CD4-positive, alpha-beta T cell treated with Interleukin-12 subunit alpha and Interleukin-12 subunit beta, for 1 hour (primary cell): ENCODE measurements at regions not wholly inside any gene's neighbourhood (a gene's known extent, or its start where the extent isn't known, plus 50 kb on each side); places are given as distances from the start of the nearest gene placed in this dataset.
"Not testable (repeated sequence)": the region's sequence is repeated elsewhere in the genome, so short reads cannot be mapped to it uniquely, and the experiment has no call there.

Experiments
- DNase-seq: peaks from one replicate; pipeline ENCODE4 v3.0.0-alpha.2; 2020

- DNase-seq = no peak
These were observed 377.8 kb upstream of the CLINT1 start for GRCh38 chr5:158236511-158237335.

- DNase-seq = no peak
These were observed 376.2 kb upstream of the CLINT1 start for GRCh38 chr5:158235159-158235547.

DNA sequence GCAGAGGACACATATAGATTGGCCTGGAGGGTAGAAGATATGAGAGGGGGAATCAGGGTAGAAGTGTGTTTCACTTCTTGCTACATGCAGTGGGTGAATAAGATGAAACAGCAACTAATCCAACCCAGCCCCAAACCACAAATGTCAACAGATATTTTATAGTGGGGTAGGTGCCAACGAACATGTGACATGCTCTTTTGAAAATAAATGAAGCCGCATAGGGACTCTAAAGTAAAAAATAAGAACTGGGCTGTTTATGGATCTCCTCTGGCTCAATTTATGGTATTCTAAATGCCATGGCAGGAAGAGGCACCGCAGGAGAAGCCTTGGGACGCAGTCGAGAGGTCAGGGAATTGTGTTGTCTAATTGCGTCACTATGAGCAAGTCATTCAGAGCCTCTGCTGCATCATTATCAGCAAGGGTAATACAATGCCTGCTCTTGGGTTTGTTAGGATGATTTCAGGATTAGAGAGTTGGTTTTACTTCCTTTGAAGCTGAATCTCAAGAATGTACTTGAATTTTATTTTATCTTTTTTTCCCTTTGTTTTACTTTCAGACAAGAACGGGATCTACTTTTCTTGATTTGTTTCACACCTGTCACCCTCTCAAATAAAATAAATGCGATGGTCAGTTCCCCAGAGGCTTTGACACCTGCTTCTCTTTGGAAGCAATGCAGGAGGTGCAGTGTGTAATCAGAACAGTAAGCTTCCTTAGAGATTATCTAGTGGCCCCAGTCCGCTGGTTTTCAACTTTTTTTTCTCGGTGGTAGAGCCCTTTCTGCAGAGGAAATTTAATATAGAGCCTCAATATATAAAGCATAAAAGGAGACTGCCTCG is 375.6 kb upstream of the CLINT1 start:
- no peak for DNase-seq

DNA sequence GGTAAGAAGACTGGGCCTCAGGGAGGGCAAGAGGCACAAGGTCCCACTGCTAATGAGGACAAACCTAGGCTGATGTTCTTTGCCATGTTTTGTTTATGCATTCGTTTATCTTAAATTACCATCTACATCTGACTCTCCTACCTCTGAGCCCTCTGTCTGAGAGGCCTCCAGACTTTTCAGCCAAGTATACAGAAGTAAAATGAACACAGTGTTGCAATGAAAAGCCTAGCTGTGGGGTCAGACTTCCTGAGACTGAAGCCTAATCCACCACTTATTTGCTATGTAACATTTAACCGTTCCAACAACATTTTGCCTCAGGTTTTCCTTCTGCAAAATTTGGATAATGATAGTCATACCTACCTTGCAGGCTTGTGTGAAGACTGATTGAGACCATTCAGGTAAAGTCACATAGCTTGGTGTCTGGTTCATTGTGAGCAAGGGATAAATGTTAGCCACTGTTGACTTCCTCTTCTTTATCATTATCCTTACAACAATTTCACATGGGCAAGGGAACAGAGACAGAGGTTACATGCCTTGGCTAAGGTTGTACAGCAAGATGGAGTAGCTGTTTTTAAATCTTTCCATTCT is 374.9 kb upstream of the CLINT1 start:
- DNase-seq = no peak

GRCh38 chr5:158227314-158227713 is 368.4 kb upstream of the CLINT1 start:
- DNase-seq = not testable (repeated sequence)

- DNase-seq = no peak
These were observed 367.6 kb upstream of the CLINT1 start for GRCh38 chr5:158226496-158226895.

DNA sequence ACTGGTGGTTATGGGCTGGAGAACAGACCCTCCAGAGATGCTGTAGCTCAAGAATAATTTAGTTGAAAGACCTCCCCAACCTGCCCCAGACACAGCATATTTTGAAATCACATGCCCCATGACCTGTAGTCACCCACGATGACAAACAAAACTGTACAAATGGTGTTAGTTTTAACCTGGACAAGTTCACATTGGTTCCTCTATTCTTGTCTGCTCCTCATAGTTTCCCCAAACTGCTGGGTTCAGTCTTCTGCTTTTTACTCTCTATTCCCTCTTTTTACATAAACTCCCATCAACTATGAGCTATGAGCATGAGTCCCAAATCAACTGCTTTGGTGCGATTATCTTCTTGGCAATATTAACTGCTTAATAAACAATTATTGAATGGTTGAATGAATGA is 365.3 kb upstream of the CLINT1 start:
- peak; percentile 3 for DNase-seq

DNA sequence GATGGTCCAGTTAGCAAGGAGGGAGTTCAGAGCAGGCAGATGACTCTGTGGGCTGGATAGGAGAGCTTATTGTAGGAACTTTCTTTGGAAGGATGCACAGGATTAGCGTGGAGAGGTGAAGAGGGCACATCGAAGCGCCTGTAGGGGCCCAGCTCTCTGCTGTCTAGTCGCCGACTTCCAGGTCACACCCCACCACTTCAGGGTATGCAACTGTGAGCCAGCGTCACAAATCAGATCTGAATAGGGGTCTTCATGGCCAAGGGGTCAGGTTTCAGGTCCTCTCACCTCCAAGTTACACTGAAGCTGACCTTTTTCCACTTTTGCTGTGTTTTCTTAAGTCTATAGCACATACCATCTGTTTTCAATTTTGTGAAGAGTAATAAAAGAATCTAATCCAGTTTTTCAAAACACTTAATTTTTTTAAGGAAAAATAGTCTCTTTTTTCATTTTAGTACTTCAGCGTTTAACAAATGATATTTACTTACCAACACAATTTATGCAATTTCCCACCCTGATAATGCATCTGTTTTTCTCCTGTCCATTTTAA is 364.2 kb upstream of the CLINT1 start:
- DNase-seq = no peak

GRCh38 chr5:158212917-158213316 is 354.0 kb upstream of the CLINT1 start:
- no peak for DNase-seq

DNA sequence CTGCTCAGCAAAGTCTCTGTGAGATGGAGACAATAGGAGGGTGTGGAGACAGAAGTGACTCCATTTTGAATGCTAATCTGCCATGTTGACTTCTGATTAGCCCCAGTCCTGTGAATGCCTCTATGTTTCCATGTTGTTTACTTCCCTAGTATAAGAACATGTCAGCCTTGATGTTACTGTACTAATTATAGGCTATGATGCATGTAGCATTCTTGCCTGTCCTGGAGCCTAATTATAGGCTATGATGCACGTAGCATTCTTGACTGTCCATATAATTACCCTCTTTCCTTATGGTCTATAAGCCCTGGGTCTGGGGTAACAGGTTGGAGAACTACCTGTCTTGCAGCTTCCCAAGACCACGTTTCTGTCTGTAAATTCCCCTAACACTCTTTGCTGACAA is 353.3 kb upstream of the CLINT1 start:
- no peak for DNase-seq

GRCh38 chr5:158209219-158209908 is 350.4 kb upstream of the CLINT1 start:
- DNase-seq = no peak

DNA sequence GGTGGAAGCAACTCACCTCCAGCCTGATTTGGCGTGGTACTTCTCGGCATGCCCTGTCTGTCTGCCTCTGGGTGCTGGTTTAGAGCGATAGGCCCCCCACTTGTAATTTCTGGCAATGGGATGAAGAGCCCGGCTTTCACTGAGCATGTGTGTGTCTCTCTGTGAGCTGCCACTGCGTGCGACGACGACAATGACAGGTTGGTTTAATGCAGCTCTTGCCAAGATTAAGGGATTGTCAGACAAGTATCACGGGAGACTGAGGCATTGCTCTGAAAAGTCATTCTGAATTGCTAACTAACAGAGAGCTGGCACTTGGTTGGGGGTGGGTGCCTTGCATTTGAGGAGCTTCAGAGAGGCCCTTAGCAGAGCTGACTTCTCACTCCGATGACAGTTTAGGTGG is 348.8 kb upstream of the CLINT1 start:
- no peak for DNase-seq

DNA sequence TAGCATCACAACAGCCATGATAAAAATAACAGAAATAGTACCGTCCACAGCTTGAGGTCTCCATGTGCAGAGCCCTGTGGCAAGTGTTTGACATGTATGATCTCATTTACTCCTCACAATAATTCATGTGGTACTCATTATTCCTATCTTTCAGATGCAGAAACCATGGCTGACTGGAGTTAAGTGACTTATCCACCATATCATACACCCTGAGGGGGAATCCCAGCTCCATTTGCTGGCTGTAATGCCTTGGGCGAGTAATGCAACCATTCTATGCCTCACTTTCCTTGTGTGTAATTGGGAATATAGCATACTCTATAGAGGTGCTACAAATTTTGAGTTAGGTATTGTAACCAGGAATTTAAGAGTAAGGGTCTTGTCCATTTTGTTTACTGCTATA is 347.0 kb upstream of the CLINT1 start:
- no peak for DNase-seq

GRCh38 chr5:158203261-158203660 is 344.3 kb upstream of the CLINT1 start:
- no peak for DNase-seq

- DNase-seq = no peak
These were observed 343.9 kb upstream of the CLINT1 start for GRCh38 chr5:158202801-158203200.

- DNase-seq = no peak
These were observed 341.7 kb upstream of the CLINT1 start for GRCh38 chr5:158200619-158201018.

- no peak for DNase-seq
These were observed 339.7 kb upstream of the CLINT1 start for GRCh38 chr5:158198636-158199035.

- DNase-seq = no peak
These were observed 336.7 kb upstream of the CLINT1 start for GRCh38 chr5:158195416-158196210.

GRCh38 chr5:158194561-158194976 is 335.6 kb upstream of the CLINT1 start:
- no peak for DNase-seq

DNA sequence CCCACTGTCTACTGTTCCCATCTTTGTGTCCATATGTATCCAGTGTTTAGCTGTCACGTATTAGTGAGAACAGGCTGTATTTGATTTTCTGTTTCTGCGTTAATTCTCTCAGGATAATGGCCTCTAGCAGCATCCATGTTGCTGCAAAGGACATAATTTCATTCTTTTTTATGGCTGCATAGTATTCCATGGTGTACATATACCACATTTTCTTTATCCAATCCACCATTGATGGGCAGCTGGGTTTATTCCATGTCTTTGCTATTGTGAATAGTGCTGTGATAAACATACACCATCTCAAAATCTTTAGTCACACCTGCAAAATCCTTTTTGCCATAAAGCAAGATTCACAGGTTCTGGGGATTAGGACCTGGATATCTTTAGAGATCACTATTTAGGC is 334.4 kb upstream of the CLINT1 start:
- not testable (repeated sequence) for DNase-seq

DNA sequence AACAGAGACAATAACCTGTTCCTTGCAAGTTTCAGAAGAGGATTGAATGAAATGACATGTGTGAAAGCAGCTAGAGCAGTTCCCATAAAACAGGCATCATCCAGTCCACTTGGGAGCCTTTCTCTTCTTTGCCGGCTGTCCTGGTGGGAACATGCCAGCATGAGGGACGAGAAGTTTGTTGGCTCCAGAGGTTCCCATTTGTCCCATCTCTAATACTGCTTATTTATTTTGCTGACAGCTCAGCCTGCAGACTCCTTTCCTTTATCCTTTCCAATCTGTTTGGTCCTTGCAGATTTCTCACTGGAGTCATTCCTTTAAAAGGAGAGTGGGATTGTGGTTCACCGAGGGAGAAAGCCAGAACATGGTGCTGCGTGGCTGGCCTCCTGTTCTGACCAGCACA is 321.5 kb upstream of the CLINT1 start:
- no peak for DNase-seq

DNA sequence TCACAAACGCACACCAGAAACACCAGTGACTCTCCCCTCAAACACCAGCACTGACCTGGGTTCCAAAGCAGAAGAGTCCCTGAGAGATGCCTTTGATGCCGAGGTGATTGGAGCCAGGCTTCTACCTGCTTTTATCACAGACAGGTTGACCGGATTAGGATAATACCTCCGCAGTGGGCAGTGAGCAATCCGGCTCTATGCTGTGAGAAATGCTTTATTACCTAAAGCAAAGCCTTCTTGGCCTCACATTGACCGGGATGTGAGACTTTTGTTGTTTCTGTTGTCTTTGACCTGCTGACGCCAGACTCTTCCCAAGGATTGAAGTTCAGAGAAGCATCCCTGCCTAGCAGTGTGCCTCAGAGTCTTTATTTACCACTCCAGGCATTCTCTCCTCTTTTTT is 320.3 kb upstream of the CLINT1 start:
- no peak for DNase-seq
